ENCODE measurements at regions not wholly inside any gene's neighbourhood (a gene's known extent, or its start where the extent isn't known, plus 50 kb on each side); places are given as distances from the start of the nearest gene placed in this dataset.

DNA sequence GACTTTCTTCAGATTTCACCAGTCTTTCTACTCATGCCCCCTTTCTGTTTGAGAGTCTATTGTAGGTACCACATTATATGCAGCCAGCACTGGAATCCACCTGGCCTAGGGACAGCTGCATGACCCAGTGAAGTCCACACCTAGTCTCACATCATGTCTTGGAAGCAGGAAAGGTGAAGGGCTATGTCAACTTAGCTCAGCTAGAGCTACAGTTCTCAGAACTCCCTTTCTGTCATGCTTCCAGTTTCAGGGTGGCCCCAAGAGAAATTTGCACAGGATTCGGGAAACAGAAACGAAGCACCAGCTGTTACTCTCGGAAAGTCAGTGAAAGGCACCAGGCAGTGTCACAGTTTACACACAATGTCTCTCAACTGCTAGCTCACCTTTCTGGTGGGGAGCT, 51.6 kb upstream of the NLRP1 start:
- TF ChIP-seq CREB1 (IDR thresholded peaks at IDR 0.05; ENCODE audit: low read depth) (no peak), EP300 (IDR thresholded peaks at IDR 0.05; ENCODE audit: borderline replicate concordance) (no peak), EGR1 (IDR thresholded peaks at IDR 0.05) (no peak), YY1 (IDR thresholded peaks at IDR 0.05; ENCODE audit: low read depth) (no peak), FOXM1 (IDR thresholded peaks at IDR 0.05; ENCODE audit: borderline replicate concordance, low read depth) (no peak), RAD21 (IDR thresholded peaks at IDR 0.05; ENCODE audit: low read depth) (no peak), NFIC (IDR thresholded peaks at IDR 0.05) (no peak), CEBPB (IDR thresholded peaks at IDR 0.05) (no peak), TEAD4 (IDR thresholded peaks at IDR 0.05) (no peak), TCF12 (IDR thresholded peaks at IDR 0.05; ENCODE audit: low read depth) (no peak)
- TF ChIP-seq, protein P1, sequence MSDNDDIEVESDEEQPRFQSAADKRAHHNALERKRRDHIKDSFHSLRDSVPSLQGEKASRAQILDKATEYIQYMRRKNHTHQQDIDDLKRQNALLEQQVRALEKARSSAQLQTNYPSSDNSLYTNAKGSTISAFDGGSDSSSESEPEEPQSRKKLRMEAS (IDR thresholded peaks at IDR 0.05), result no peak
- TF ChIP-seq, protein P2, sequence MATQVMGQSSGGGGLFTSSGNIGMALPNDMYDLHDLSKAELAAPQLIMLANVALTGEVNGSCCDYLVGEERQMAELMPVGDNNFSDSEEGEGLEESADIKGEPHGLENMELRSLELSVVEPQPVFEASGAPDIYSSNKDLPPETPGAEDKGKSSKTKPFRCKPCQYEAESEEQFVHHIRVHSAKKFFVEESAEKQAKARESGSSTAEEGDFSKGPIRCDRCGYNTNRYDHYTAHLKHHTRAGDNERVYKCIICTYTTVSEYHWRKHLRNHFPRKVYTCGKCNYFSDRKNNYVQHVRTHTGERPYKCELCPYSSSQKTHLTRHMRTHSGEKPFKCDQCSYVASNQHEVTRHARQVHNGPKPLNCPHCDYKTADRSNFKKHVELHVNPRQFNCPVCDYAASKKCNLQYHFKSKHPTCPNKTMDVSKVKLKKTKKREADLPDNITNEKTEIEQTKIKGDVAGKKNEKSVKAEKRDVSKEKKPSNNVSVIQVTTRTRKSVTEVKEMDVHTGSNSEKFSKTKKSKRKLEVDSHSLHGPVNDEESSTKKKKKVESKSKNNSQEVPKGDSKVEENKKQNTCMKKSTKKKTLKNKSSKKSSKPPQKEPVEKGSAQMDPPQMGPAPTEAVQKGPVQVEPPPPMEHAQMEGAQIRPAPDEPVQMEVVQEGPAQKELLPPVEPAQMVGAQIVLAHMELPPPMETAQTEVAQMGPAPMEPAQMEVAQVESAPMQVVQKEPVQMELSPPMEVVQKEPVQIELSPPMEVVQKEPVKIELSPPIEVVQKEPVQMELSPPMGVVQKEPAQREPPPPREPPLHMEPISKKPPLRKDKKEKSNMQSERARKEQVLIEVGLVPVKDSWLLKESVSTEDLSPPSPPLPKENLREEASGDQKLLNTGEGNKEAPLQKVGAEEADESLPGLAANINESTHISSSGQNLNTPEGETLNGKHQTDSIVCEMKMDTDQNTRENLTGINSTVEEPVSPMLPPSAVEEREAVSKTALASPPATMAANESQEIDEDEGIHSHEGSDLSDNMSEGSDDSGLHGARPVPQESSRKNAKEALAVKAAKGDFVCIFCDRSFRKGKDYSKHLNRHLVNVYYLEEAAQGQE (IDR thresholded peaks at IDR 0.05; ENCODE audit: low read depth), result no peak

Measured in Ishikawa (cell line).